OCI-LY1 (cell line): ENCODE measurements at regions not wholly inside any gene's neighbourhood (a gene's known extent, or its start where the extent isn't known, plus 50 kb on each side); places are given as distances from the start of the nearest gene placed in this dataset.

Experiments
- H2AFZ ChIP-seq: fragments of 200-600 bp; sonication (generic), shearing (Covaris generic); 2 replicates; pipeline ENCODE4 v1.6.0; 2014; ENCODE audit warnings: antibody characterized with exemption, mild to moderate bottlenecking, low read length
- H3F3A ChIP-seq: fragments of 200-600 bp; sonication (generic), shearing (Covaris generic); 2 replicates; pipeline ENCODE4 v1.6.0; 2014; ENCODE audit warnings: mild to moderate bottlenecking, antibody characterized with exemption, low read length, moderate library complexity; ENCODE audit not compliant: insufficient read depth
- H3K27ac ChIP-seq: fragments of 200-600 bp; sonication (generic); 2 replicates; pipeline ENCODE4 v1.5.1; 2014; ENCODE audit warnings: low read length, mixed run types, mild to moderate bottlenecking, low read depth; ENCODE audit not compliant: poor library complexity, severe bottlenecking
- H3K27me3 ChIP-seq: fragments of 200-600 bp; sonication (generic); 2 replicates; pipeline ENCODE4 v1.6.0; 2014; ENCODE audit warnings: antibody characterized with exemption, mild to moderate bottlenecking, low read length, moderate library complexity; ENCODE audit not compliant: insufficient read depth
- H3K36me3 ChIP-seq: fragments of 200-600 bp; sonication (generic); 2 replicates; pipeline ENCODE4 v1.6.1; 2014; ENCODE audit warnings: mild to moderate bottlenecking, antibody characterized with exemption, low read length, moderate library complexity, mixed read lengths; ENCODE audit not compliant: insufficient read depth
- H3K4me1 ChIP-seq: fragments of 200-600 bp; sonication (generic); 2 replicates; pipeline ENCODE4 v1.5.1; 2014; ENCODE audit warnings: mild to moderate bottlenecking, low read length, moderate library complexity; ENCODE audit not compliant: insufficient read depth, severe bottlenecking
- H3K4me2 ChIP-seq: fragments of 200-600 bp; sonication (generic), shearing (Covaris generic); 2 replicates; pipeline ENCODE4 v1.6.1; 2014; ENCODE audit warnings: low read length
- H3K4me3 ChIP-seq: fragments of 200-600 bp; sonication (generic); 2 replicates; pipeline ENCODE4 v1.5.1; 2014; ENCODE audit warnings: low read length, low read depth, mild to moderate bottlenecking, mixed read lengths; ENCODE audit not compliant: poor library complexity, severe bottlenecking
- H3K79me2 ChIP-seq: fragments of 200-600 bp; shearing (Covaris generic); 2 replicates; pipeline ENCODE4 v1.6.1; 2016; ENCODE audit warnings: mixed run types, low read length, mixed read lengths; ENCODE audit not compliant: insufficient read depth
- H3K9ac ChIP-seq: fragments of 200-600 bp; sonication (generic), shearing (Covaris generic); 2 replicates; pipeline ENCODE4 v1.6.1; 2014; ENCODE audit warnings: mild to moderate bottlenecking, low read length, mixed read lengths
- H3K9me2 ChIP-seq: fragments of 200-600 bp; sonication (generic), shearing (Covaris generic); 2 replicates; pipeline ENCODE4 v1.6.1; 2014; ENCODE audit warnings: low read depth, mild to moderate bottlenecking, low read length, mixed read lengths
- H3K9me3 ChIP-seq: fragments of 200-600 bp; shearing (Covaris generic); 2 replicates; pipeline ENCODE4 v1.6.1; 2014; ENCODE audit warnings: low read length, mixed read lengths
- H4K20me1 ChIP-seq: fragments of 200-600 bp; sonication (generic), shearing (Covaris generic); 2 replicates; pipeline ENCODE4 v1.6.0; 2016; ENCODE audit warnings: mild to moderate bottlenecking, low read length; ENCODE audit not compliant: insufficient read depth
- EZH2 ChIP-seq: fragments of 200-600 bp; sonication (generic), shearing (Covaris generic); IDR thresholded peaks from 2 replicates; pipeline ENCODE4 v1.8.0; 2017; ENCODE audit warnings: borderline replicate concordance, mixed run types, mild to moderate bottlenecking, antibody characterized with exemption, low read length, moderate library complexity, mixed read lengths
- TF ChIP-seq, protein P1 (sequence below): fragments of 200-600 bp; sonication (generic), shearing (Covaris generic); IDR thresholded peaks from 2 replicates; pipeline ENCODE4 v1.5.1; 2017; ENCODE audit warnings: mild to moderate bottlenecking, antibody characterized with exemption, low read length, moderate library complexity, mixed read lengths

DNA sequence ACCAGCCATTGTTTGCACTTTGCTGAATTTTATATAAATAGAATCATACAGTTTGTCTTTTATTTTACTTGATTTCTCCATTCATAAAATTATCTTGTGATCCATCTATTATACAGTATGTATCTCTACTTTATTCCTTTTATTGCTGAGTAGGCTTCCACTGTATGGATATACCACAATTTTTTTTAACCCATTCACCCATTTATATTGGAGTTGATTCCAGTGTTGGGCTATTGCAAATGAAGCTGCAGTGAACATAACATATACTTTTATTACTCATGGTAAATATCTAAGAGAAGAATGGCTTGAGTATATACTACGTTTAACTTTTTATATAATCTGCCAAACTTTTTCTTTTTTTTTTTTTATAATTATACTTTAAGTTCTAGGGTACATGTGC is 463.6 kb downstream of the ETNK1 start:
- no peak overlapping the region for H3K4me2 ChIP-seq
- H3K9ac ChIP-seq = no peak overlapping the region
- H2AFZ ChIP-seq = no peak overlapping the region
- H3K9me3 ChIP-seq = no peaks in the 10 kb centered on the region
- H3F3A ChIP-seq = no peaks in the 10 kb centered on the region
- no peak overlapping the region for H3K4me3 ChIP-seq
- H3K79me2 ChIP-seq = no peaks in the 10 kb centered on the region
- no peak overlapping the region for H3K27ac ChIP-seq
- TF ChIP-seq, protein P1, sequence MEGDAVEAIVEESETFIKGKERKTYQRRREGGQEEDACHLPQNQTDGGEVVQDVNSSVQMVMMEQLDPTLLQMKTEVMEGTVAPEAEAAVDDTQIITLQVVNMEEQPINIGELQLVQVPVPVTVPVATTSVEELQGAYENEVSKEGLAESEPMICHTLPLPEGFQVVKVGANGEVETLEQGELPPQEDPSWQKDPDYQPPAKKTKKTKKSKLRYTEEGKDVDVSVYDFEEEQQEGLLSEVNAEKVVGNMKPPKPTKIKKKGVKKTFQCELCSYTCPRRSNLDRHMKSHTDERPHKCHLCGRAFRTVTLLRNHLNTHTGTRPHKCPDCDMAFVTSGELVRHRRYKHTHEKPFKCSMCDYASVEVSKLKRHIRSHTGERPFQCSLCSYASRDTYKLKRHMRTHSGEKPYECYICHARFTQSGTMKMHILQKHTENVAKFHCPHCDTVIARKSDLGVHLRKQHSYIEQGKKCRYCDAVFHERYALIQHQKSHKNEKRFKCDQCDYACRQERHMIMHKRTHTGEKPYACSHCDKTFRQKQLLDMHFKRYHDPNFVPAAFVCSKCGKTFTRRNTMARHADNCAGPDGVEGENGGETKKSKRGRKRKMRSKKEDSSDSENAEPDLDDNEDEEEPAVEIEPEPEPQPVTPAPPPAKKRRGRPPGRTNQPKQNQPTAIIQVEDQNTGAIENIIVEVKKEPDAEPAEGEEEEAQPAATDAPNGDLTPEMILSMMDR = no peak
- no peak for TF ChIP-seq EZH2
- H3K27me3 ChIP-seq = no peaks in the 10 kb centered on the region
- H3K36me3 ChIP-seq = no peaks in the 10 kb centered on the region
- H3K4me1 ChIP-seq = no peaks in the 10 kb centered on the region
- H3K9me2 ChIP-seq = no peaks in the 10 kb centered on the region
- H4K20me1 ChIP-seq = no peaks in the 10 kb centered on the region

DNA sequence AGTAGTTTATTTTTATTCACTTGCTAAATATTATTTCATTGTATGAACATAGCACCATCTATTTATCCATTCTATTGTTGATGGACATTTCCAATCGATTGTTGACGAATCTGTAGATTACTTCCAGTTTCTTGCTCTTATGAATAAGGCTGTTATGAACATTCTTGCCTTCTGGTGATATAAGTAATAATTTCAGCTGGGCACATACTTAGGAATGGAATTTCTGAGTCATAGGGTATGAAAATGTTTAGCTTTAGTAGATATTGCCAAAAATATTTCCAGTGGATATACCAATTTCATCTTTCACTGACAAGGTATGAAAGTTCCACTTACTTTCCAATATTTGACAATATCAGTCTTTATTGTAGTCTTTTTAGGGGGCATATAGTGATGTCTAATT is 468.5 kb downstream of the ETNK1 start:
- TF ChIP-seq, protein P1 = no peak
- TF ChIP-seq EZH2 = no peak
- H3K4me2 ChIP-seq = no peak overlapping the region

DNA sequence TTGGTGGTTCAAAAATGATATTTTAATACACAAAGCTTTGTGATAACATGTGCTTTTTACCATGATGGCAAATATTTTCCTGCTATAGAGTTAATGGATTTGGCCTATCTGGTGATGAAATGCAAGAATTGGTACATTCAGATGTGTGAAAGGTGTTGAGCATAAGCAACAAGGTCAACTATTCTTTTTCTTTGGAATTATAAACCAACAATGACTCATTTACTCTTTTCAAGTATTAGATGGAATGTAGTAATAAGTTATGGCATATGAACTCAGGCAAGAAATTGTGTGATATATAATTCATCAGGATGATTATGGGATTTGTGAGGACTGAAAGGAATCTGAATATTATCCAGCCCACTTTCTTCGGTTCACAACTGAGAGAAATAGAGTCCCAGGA is 471.4 kb downstream of the ETNK1 start:
- Histone ChIP-seq H3K36me3 (no peaks in the 10 kb centered on the region), H3K4me3 (no peak overlapping the region), H3K79me2 (no peaks in the 10 kb centered on the region), H3K27ac (no peak overlapping the region), H3K4me2 (no peak overlapping the region), H3K9me3 (no peaks in the 10 kb centered on the region), H3K9ac (no peak overlapping the region), H3K27me3 (no peaks in the 10 kb centered on the region), H3F3A (no peaks in the 10 kb centered on the region), H4K20me1 (no peaks in the 10 kb centered on the region), H3K4me1 (no peaks in the 10 kb centered on the region), H2AFZ (no peak overlapping the region), H3K9me2 (no peaks in the 10 kb centered on the region; the same call in 1 of the 2 replicates)
- TF ChIP-seq, protein P1 = no peak
- TF ChIP-seq EZH2 = no peak

More for the DNA sequence above, 468.5 kb downstream of the ETNK1 start:
- H3K36me3 ChIP-seq = no peaks in the 10 kb centered on the region
- no peaks in the 10 kb centered on the region for H3F3A ChIP-seq
- H3K79me2 ChIP-seq = no peaks in the 10 kb centered on the region
- H3K9me2 ChIP-seq = no peaks in the 10 kb centered on the region; the same call in 1 of the 2 replicates
- H3K9ac ChIP-seq = no peak overlapping the region
- H4K20me1 ChIP-seq = no peaks in the 10 kb centered on the region
- no peak overlapping the region for H3K27ac ChIP-seq
- no peaks in the 10 kb centered on the region for H3K4me1 ChIP-seq
- H3K9me3 ChIP-seq = no peaks in the 10 kb centered on the region
- no peak overlapping the region for H3K4me3 ChIP-seq
- no peak overlapping the region for H2AFZ ChIP-seq
- no peaks in the 10 kb centered on the region for H3K27me3 ChIP-seq
